Endothelial cell of umbilical vein (primary cell): ENCODE measurements at regions not wholly inside any gene's neighbourhood (a gene's known extent, or its start where the extent isn't known, plus 50 kb on each side); places are given as distances from the start of the nearest gene placed in this dataset.
"Not testable (repeated sequence)": the region's sequence is repeated elsewhere in the genome, so short reads cannot be mapped to it uniquely, and the experiment has no call there.

Experiments
- BruUV-seq: library from RNA; stranded (reverse); fragments of 400-500 nt; replicated peaks from 2 replicates; lab custom pipeline; 2021; lab: Mats Ljungman, UMichigan
- CTCF ChIA-PET: fragments of 300-600, 350-600 bp; sonication (Branson Sonifier 250); formaldehyde crosslinking; loops from one replicate; lab custom pipeline; 2021; ENCODE audit warnings: antibody characterized with exemption, inconsistent platforms; lab: Charles Lee
- POLR2A ChIA-PET: fragments of 300-600, 350-600 bp; sonication (Branson Sonifier 250); formaldehyde crosslinking; loops from one replicate; lab custom pipeline; 2021; ENCODE audit warnings: antibody characterized with exemption, inconsistent platforms; lab: Charles Lee
- DNase-seq: peaks from one replicate; pipeline ENCODE4 v3.0.0-alpha.2; 2011; ENCODE audit warnings: low read depth, low spot score
- FAIRE-seq: peaks from 2 replicates; lab custom pipeline; 2011; peaks lifted over from hg19 to GRCh38; lab: Jason Lieb, UNC
- H2AFZ ChIP-seq: 2 replicates; pipeline ENCODE4 v1.6.0; 2012; ENCODE audit warnings: low read depth, low read length, control low read depth, inconsistent platforms
- H3K27ac ChIP-seq: 2 replicates; pipeline ENCODE4 v1.5.1; 2011; ENCODE audit warnings: low read depth, mild to moderate bottlenecking, control low read depth, low read length, moderate library complexity; ENCODE audit not compliant: insufficient read depth
- H3K27me3 ChIP-seq, 2 experiments: 2 replicates each; pipeline versions ENCODE4 v1.6.0 to v1.6.1; 2011; ENCODE audit warnings: low read length in 2 of 2, mixed read lengths in 1 of 2; ENCODE audit not compliant: control insufficient read depth in 2 of 2, insufficient read depth in 2 of 2
- H3K36me3 ChIP-seq, 2 experiments: 2 replicates in 1 of 2; 3 replicates in 1 of 2; pipeline ENCODE4 v1.5.1; 2011; ENCODE audit warnings: low read length in 2 of 2, mild to moderate bottlenecking in 1 of 2, moderate library complexity in 1 of 2; ENCODE audit not compliant: control insufficient read depth in 2 of 2, insufficient read depth in 2 of 2; ENCODE audit errors: extremely low read depth in 1 of 2
- H3K4me1 ChIP-seq: 3 replicates; pipeline ENCODE4 v1.5.1; 2011; ENCODE audit warnings: mild to moderate bottlenecking, low read length; ENCODE audit not compliant: control insufficient read depth, insufficient read depth; ENCODE audit errors: extremely low read depth
- H3K4me2 ChIP-seq: 2 replicates; pipeline ENCODE4 v1.6.1; 2011; ENCODE audit warnings: low read length, control low read depth, mixed read lengths; ENCODE audit not compliant: insufficient read depth
- H3K4me3 ChIP-seq, 3 experiments: fragments of 200-600 bp in 1 of 3; sonication (generic), shearing (Covaris generic) in 1 of 3; replicated peaks in 1 of 3; 2 replicates each; pipeline ENCODE4 v1.5.1; 2011 to 2016; ENCODE audit warnings: control low read depth in 3 of 3, low read length in 3 of 3, mild to moderate bottlenecking in 2 of 3, inconsistent platforms in 1 of 3, low read depth in 1 of 3, moderate library complexity in 1 of 3; ENCODE audit not compliant: insufficient read depth in 1 of 3
- H3K79me2 ChIP-seq: 2 replicates; pipeline ENCODE4 v1.6.0; 2012; ENCODE audit warnings: low read length, inconsistent platforms; ENCODE audit not compliant: control insufficient read depth, insufficient read depth
- H3K9ac ChIP-seq: replicated peaks from 2 replicates; pipeline ENCODE3; 2011; ENCODE audit warnings: low read length, control low read depth; ENCODE audit not compliant: insufficient read depth; ENCODE audit errors: extremely low read depth
- H3K9me1 ChIP-seq: replicated peaks from 3 replicates; pipeline ENCODE4 v1.6.0; 2011; ENCODE audit warnings: mild to moderate bottlenecking, low read length; ENCODE audit not compliant: control insufficient read depth, insufficient read depth; ENCODE audit errors: extremely low read depth
- H3K9me3 ChIP-seq: replicated peaks from 2 replicates; pipeline ENCODE4 v1.5.1; 2012; ENCODE audit warnings: low read length, inconsistent platforms; ENCODE audit not compliant: control insufficient read depth, insufficient read depth
- H4K20me1 ChIP-seq: replicated peaks from 2 replicates; pipeline ENCODE3; 2011; ENCODE audit warnings: mild to moderate bottlenecking, low read length; ENCODE audit not compliant: control insufficient read depth, insufficient read depth; ENCODE audit errors: extremely low read depth
- EZH2 ChIP-seq: IDR thresholded peaks from 2 replicates; pipeline ENCODE4 v1.6.1; 2012; ENCODE audit warnings: borderline replicate concordance, low read depth, mild to moderate bottlenecking, moderate library complexity, low read length, inconsistent platforms; ENCODE audit not compliant: severe bottlenecking
- FOS ChIP-seq: IDR thresholded peaks from 2 replicates; pipeline ENCODE4 v1.6.1; 2011; ENCODE audit warnings: mild to moderate bottlenecking, low read length, moderate library complexity, borderline replicate concordance; ENCODE audit not compliant: insufficient read depth
- GATA2 ChIP-seq: IDR thresholded peaks from 2 replicates; pipeline ENCODE4 v1.7.0; 2011; ENCODE audit warnings: low read depth, mild to moderate bottlenecking, moderate library complexity, mixed read lengths, low read length; ENCODE audit not compliant: insufficient read length, insufficient read depth
- JUN ChIP-seq: IDR thresholded peaks from 2 replicates; pipeline ENCODE4 v1.6.1; 2011; ENCODE audit warnings: borderline replicate concordance, low read depth; ENCODE audit not compliant: insufficient read length, insufficient read depth
- MYC ChIP-seq: IDR thresholded peaks from one replicate; pipeline ENCODE4 v1.6.1; 2011; ENCODE audit warnings: mild to moderate bottlenecking, low read depth, low read length
- POLR2A ChIP-seq: IDR thresholded peaks from 2 replicates; pipeline ENCODE4 v1.6.1; 2012; ENCODE audit warnings: low read depth, mild to moderate bottlenecking, control low read depth, low read length
- POLR2AphosphoS5 ChIP-seq: IDR thresholded peaks from 2 replicates; pipeline ENCODE4 v1.6.1; 2012; ENCODE audit warnings: low read depth, mild to moderate bottlenecking, control low read depth, low read length, moderate library complexity; ENCODE audit not compliant: insufficient read depth
- dilution Hi-C: fragments of 300-500 bp; cut with MboI; formaldehyde crosslinking; loops from one replicate; pipeline ENCODE4 v1.15.0; 2019; ENCODE audit warnings: low sequenced_read_pairs; ENCODE audit not compliant: extremely low pct_ligation_motif_present
- intact Hi-C: fragments of 100-400 bp; cut with micrococcal nuclease; formaldehyde crosslinking; loops from one replicate; pipeline ENCODE4 v1.10.0; 2022
- TF ChIP-seq, protein P1 (sequence below), 2 donors: IDR thresholded peaks; 1 replicate in 1 of 2; 2 replicates in 1 of 2; pipeline ENCODE4 v1.5.1; 2011; ENCODE audit warnings: low read length in 2 of 2, mild to moderate bottlenecking in 2 of 2, moderate library complexity in 2 of 2, control low read depth in 1 of 2, inconsistent platforms in 1 of 2, low read depth in 1 of 2; ENCODE audit not compliant: insufficient read depth in 1 of 2; ENCODE audit errors: extremely low read depth in 1 of 2
- TF ChIP-seq, protein P2 (sequence below): IDR thresholded peaks from 2 replicates; pipeline ENCODE4 v1.6.1; 2011; ENCODE audit not compliant: insufficient read depth, insufficient read length

DNA sequence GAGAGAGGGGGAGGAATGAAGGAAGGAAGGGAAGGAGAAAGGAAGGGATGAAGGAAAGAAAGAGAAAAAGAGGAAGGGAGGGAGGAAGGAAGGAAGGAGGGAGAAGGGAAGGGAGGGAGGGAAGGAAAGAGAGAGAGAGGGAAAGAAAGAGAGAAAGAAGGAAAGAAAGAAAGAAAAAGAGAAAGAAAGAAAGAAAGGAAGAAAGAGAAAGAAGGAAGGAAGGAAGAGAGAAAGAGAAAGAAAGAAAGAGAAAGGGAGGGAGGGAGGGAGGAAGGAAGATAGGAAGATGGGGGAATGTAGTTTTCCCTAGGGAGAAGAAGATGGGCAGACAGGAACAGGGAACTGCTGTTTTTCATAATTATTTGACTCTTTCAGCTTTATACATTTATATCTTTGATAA is 115.1 kb upstream of the CXADR start:
- TF ChIP-seq, protein P1, sequence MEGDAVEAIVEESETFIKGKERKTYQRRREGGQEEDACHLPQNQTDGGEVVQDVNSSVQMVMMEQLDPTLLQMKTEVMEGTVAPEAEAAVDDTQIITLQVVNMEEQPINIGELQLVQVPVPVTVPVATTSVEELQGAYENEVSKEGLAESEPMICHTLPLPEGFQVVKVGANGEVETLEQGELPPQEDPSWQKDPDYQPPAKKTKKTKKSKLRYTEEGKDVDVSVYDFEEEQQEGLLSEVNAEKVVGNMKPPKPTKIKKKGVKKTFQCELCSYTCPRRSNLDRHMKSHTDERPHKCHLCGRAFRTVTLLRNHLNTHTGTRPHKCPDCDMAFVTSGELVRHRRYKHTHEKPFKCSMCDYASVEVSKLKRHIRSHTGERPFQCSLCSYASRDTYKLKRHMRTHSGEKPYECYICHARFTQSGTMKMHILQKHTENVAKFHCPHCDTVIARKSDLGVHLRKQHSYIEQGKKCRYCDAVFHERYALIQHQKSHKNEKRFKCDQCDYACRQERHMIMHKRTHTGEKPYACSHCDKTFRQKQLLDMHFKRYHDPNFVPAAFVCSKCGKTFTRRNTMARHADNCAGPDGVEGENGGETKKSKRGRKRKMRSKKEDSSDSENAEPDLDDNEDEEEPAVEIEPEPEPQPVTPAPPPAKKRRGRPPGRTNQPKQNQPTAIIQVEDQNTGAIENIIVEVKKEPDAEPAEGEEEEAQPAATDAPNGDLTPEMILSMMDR (IDR thresholded peaks at IDR 0.05; ENCODE audit: extremely low read depth in 1 of 2, insufficient read depth in 1 of 2, low read depth in 1 of 2, low read length in 2 of 2) = no peak
- TF ChIP-seq MYC = no peak
- TF ChIP-seq, protein P2, sequence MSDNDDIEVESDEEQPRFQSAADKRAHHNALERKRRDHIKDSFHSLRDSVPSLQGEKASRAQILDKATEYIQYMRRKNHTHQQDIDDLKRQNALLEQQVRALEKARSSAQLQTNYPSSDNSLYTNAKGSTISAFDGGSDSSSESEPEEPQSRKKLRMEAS = no peak
- no peak for TF ChIP-seq JUN
- TF ChIP-seq POLR2A = no peak
- TF ChIP-seq GATA2 = no peak
- no peak for TF ChIP-seq FOS
- no peak for TF ChIP-seq EZH2
- no peak for TF ChIP-seq POLR2AphosphoS5
- BruUV-seq = no TSS peak
- no peak for FAIRE-seq

DNA sequence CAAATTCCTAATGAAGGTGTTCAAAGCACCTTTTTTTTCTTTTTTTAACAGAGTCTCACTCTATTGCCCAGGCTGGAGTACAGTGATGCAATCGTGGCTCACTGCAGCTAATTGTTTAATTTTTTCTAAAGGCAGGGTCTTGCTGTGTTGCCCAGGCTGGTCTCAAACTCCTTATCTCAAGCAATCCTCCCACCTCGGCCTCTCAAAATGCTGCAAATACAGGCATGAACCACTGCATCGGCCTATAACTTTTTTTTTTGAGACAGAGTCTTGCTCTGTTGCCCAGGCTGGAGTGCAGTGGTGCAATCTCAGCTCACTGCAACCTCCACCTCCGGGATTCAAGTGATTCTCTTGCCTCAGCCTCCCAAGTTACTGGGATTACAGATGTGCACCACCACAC is 113.9 kb upstream of the CXADR start:
- H3K36me3 ChIP-seq, POLR2A ChIA-PET, H3K4me2 ChIP-seq, H3K4me3 ChIP-seq, H3K9ac ChIP-seq, intact Hi-C loops, H4K20me1 ChIP-seq, H3K9me3 ChIP-seq, H2AFZ ChIP-seq, DNase-seq, H3K27me3 ChIP-seq, H3K27ac ChIP-seq, H3K9me1 ChIP-seq, BruUV-seq, H3K79me2 ChIP-seq, H3K4me1 ChIP-seq, dilution Hi-C loops: not testable (repeated sequence)
- CTCF ChIA-PET = interaction anchor here (1.1 kb wide), 1 partner anchor 12 kb away, joined by 5 read pairs; no protein-coding TSS in a partner anchor
- FAIRE-seq = peak; percentile 43

More for the DNA sequence above, 115.1 kb upstream of the CXADR start:
- CTCF ChIA-PET = interaction anchor here (0.6 to 0.7 kb wide), 2 partner anchors 14 to 131 kb away, joined by 3 read pairs; no protein-coding TSS in a partner anchor
- no peaks in the 10 kb centered on the region for H3K9me1 ChIP-seq
- no peak overlapping the region for H3K4me3 ChIP-seq
- dilution Hi-C loops (no loop called here), intact Hi-C loops (no loop called here)
- POLR2A ChIA-PET = no interaction called here
- H4K20me1 ChIP-seq = no peaks in the 10 kb centered on the region
- H3K4me1 ChIP-seq = no peaks in the 10 kb centered on the region
- H2AFZ ChIP-seq = no peak overlapping the region
- H3K4me2 ChIP-seq = no peak overlapping the region
- no peak overlapping the region for H3K27ac ChIP-seq
- no peaks in the 10 kb centered on the region for H3K79me2 ChIP-seq
- no peaks in the 10 kb centered on the region for H3K36me3 ChIP-seq
- H3K27me3 ChIP-seq = peaks cover 3 to 4% of the 10 kb centered on the region in 2 experiments
- no peak overlapping the region for H3K9ac ChIP-seq
- H3K9me3 ChIP-seq = no peaks in the 10 kb centered on the region
- DNase-seq = no peak
